ENCODE measurements at regions not wholly inside any gene's neighbourhood (a gene's known extent, or its start where the extent isn't known, plus 50 kb on each side); places are given as distances from the start of the nearest gene placed in this dataset.

DNA sequence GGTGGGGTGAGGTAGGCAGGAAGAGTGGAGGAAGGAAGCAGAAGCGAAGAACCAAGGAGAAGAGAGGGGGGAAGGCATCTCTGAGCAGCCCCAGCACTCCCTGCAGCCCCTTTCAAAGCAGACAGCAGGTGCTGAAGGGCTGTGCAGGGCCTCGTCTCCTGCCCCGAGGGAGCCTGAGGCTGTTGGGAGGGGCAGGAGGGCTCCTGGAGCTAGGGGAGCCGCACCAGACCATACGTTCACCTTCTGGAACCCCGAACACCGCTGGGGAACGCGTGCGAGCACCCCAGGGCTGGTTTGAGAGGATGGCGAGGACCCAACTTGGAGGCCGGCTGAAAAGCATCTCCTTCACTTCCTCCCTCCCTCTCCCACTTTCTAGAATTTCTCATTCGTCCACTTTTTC, 259.8 kb downstream of the FAM43A start:
- Histone ChIP-seq H3K27me3 (ENCODE audit: control insufficient read depth, insufficient read depth, low read length) (peaks cover 49% of the 10 kb centered on the region), H2BK20ac (ENCODE audit: low read depth, low read length) (no peak overlapping the region), H3K9me1 (ENCODE audit: insufficient read depth, low read length) (no peaks in the 10 kb centered on the region), H2AFZ (replicated peaks; ENCODE audit: low read length, poor library complexity) (no peak overlapping the region), H4K8ac (ENCODE audit: low read depth in 2 of 2, low read length in 2 of 2) (no peak overlapping the region), H3K9ac (ENCODE audit: low read depth, low read length) (no peak overlapping the region), H3K9me3 (ENCODE audit: control insufficient read depth, insufficient read depth, low read length) (peaks cover 10% of the 10 kb centered on the region), H2AK5ac (ENCODE audit: low read depth, low read length) (no peak overlapping the region), H3K36me3 (ENCODE audit: control insufficient read depth, insufficient read depth, low read length) (no peaks in the 10 kb centered on the region), H3K23ac (ENCODE audit: low read depth, low read length) (no peak overlapping the region), H4K20me1 (ENCODE audit: insufficient read depth, low read length) (no peaks in the 10 kb centered on the region), H3K56ac (ENCODE audit: extremely low read depth, insufficient read depth, low read length) (no peak overlapping the region), H3K4me3 (ENCODE audit: insufficient read depth, low read depth, low read length) (no peak overlapping the region), H2AK9ac (replicated peaks; ENCODE audit: low read depth, low read length, poor library complexity) (no peak overlapping the region), H2BK5ac (ENCODE audit: low read depth, low read length, poor library complexity, severe bottlenecking) (no peak overlapping the region), H2BK120ac (ENCODE audit: low read depth, low read length) (no peak overlapping the region), H3K79me1 (ENCODE audit: low read depth in 1 of 2, low read length in 2 of 2) (no peaks in the 10 kb centered on the region), H3K14ac (replicated peaks; ENCODE audit: low read depth, low read length) (no peak overlapping the region), H3K4me1 (ENCODE audit: control insufficient read depth, insufficient read depth, low read length) (no peaks in the 10 kb centered on the region; the same call in 1 of the 2 replicates), H3K27ac (ENCODE audit: insufficient read depth, low read length) (no peak overlapping the region), H2BK15ac (ENCODE audit: low read depth, low read length) (no peak overlapping the region), H4K91ac (ENCODE audit: insufficient read depth, low read depth, low read length) (no peak overlapping the region), H4K5ac (ENCODE audit: low read depth, low read length) (no peak overlapping the region), H3K4me2 (ENCODE audit: low read depth, low read length) (no peak overlapping the region), H3K4ac (ENCODE audit: low read depth, low read length) (no peak overlapping the region), H3K18ac (ENCODE audit: low read depth, low read length) (no peak overlapping the region)
- no peak for DNase-seq
- ATAC-seq (ENCODE audit: low read depth): no peak
- intact Hi-C loops (cut with micrococcal nuclease): no loop called here
- no peak for TF ChIP-seq CHD1 (IDR thresholded peaks at IDR 0.05; ENCODE audit: low read depth, low read length)
- TF ChIP-seq CEBPB (IDR thresholded peaks at IDR 0.05; ENCODE audit: low read depth, low read length): no peak
- no peak for TF ChIP-seq POLR2A (IDR thresholded peaks at IDR 0.05; ENCODE audit: low read depth, low read length)
- no peak for TF ChIP-seq ELK1 (IDR thresholded peaks at IDR 0.05; ENCODE audit: borderline replicate concordance, low read depth, low read length)
- TF ChIP-seq CTCF (conservative IDR thresholded peaks at IDR 0.05; ENCODE audit: low read depth, low read length): no peak
- no peak for TF ChIP-seq RFX5 (IDR thresholded peaks at IDR 0.05; ENCODE audit: low read depth, low read length)
- no peak for TF ChIP-seq FOS (IDR thresholded peaks at IDR 0.05; ENCODE audit: low read depth, low read length)
- no peak for TF ChIP-seq USF2 (IDR thresholded peaks at IDR 0.05; ENCODE audit: low read depth, low read length)
- TF ChIP-seq MXI1 (IDR thresholded peaks at IDR 0.05; ENCODE audit: borderline replicate concordance, low read depth, low read length): no peak
- TF ChIP-seq SMC3 (IDR thresholded peaks at IDR 0.05; ENCODE audit: low read depth, low read length): no peak
- no peak for TF ChIP-seq RAD21 (IDR thresholded peaks at IDR 0.05; ENCODE audit: low read length)
- TF ChIP-seq BHLHE40 (IDR thresholded peaks at IDR 0.05; ENCODE audit: low read depth, low read length): no peak
- no peak for TF ChIP-seq NFE2L2 (IDR thresholded peaks at IDR 0.05; ENCODE audit: low read depth, low read length)
- TF ChIP-seq MAZ (IDR thresholded peaks at IDR 0.05; ENCODE audit: borderline replicate concordance, low read depth, low read length): no peak
- TF ChIP-seq MAFK (IDR thresholded peaks at IDR 0.05; ENCODE audit: low read depth, low read length): no peak
- CTCF ChIA-PET: no interaction called here
- no TSS peak for BruUV-seq (replicated peaks)
- WGBS, 2 experiments (ENCODE audit: extremely low coverage in 2 of 2, insufficient read length in 1 of 2): 0 to 100% methylated on average over 1 of the region's 13 CpGs
- in situ Hi-C loops (cut with MboI; ENCODE audit: low sequenced_read_pairs): no loop called here
- POLR2A ChIA-PET (ENCODE audit: unreplicated experiment): no interaction called here
- dilution Hi-C loops (cut with HindIII; ENCODE audit: low sequenced_read_pairs, unreplicated experiment): no loop called here

All from IMR-90 (cell line).